GM18867 (cell line): ENCODE measurements at regions not wholly inside any gene's neighbourhood (a gene's known extent, or its start where the extent isn't known, plus 50 kb on each side); places are given as distances from the start of the nearest gene placed in this dataset.
"Not testable (repeated sequence)": the region's sequence is repeated elsewhere in the genome, so short reads cannot be mapped to it uniquely, and the experiment has no call there.

ENCODE experiments used
- ATAC-seq: cut with Tn5 transposase; IDR thresholded peaks from one replicate; pipeline ENCODE4 v1.9.1; 2021; ENCODE audit warnings: mild to moderate bottlenecking, moderate library complexity; ENCODE audit not compliant: unreplicated experiment

DNA sequence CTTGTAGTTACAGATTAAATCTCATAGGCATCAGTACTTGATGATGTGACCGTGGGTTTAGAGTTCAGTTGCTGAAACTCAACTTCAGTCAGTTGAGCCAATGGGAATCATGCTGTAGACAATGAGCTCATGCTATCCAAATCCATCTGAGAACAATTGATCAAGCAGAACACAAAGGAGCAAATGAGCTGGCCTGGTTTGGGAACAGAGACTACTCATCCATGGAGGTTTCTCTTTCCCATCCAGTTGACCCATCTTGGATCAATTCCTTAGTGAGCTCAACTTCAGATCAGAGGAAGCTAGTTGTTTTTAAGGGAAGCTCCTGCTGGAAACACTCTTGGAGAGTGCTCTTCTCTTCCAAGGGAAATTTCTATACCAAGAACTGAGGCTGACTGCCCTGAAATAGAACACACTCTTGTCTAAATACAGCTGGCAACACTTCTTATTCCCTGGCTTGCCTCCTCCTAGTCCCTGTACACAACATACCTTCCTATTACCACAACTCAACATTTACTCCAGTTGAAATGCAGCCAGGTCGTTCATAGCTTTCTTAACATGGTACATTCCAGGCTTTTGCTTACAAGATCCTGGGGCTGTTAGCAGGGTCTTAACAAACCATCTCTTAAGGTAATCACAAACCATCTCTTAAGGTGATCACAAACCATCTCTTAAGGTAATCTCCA lies 203.9 kb upstream of the PRDM1 start:
- no peak for ATAC-seq

DNA sequence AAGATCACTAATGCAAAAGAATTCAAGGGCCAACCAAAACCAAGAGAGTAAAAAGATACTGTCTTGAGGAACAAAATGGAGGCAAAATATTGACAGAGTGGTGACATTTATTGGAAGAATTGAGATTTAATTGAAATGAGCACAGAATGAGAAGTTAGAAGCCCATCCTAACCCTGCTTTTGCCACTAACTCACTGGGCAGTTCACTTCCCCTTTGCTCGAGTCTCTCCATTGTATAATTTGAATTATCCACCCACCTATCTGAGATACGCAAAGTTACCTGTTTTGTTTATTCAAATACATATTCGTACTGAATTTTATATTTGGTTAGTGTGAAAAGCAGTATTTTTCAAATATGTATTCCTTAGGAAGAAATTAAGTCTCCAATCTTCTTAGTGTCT lies 204.5 kb upstream of the PRDM1 start:
- no peak for ATAC-seq

DNA sequence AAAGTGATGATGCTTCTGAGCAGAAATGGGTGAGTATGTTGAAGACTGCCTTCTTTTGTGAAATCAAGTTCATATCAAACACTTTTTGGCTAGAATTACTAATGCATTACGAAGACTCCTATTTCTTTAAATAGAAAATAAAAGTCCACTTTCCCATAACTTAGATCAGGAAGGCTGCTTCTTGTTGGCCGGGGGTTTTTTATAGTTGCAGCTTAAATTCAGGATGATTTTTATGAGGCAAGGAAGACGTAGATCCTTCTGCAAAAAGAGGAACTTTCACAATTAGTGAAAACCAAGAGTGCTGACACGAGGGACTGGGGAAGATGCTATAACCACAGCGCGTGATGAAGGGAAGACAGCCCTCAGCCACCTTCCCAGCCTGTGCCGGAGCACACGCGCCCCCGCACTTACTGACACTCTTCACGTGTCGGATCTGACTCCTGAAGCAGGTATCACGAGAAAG lies 206.1 kb upstream of the PRDM1 start:
- ATAC-seq: peak; percentile 75

DNA sequence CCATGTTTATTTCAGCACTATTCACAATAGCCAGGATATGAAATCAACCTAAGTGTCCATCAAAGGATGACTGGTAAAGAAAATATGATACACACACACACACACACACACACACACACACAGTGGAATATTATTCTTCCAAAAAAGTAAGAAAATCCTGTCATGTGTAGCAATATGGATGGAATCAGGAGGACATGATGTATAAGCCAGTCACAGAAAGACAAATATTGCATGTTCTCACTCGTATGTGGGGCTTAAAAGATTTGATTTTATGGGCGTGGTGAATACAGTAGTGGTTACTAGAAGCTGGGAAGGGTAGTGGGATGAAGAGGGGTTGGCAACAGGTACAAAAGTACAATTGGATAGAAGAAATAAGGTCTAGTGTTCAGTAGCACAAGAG lies 207.0 kb upstream of the PRDM1 start:
- no peak for ATAC-seq

DNA sequence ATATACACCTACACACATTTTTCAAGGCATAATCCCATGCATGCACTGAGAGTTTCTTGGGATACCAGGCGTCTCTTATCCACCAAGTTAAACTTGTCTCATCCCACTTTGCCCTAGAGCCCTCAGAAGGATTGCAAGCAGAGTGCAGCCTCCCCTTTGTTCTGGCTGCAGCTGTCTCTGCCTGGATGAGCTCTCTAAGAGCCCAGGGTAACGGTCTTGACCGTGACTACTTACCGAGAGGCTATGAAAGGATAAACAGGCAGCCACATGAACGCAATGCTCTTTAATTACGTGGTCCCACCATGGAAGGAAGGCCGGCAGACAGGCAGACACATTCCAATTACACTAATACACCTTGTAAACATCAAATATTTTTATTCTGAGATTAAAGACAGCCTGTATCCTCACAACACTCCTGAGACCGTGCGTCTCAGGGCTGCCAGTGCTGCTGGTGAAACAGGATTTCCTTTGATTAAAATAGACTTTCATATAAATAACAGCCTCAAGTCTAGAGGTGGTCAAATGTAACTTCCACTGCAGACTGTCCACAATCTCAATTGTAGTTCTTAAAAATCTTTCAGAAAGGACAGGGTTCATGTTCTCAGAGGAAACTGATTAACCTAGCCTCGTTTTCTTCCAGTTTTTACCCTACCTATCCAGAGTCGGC lies 210.0 kb upstream of the PRDM1 start:
- no peak for ATAC-seq

DNA sequence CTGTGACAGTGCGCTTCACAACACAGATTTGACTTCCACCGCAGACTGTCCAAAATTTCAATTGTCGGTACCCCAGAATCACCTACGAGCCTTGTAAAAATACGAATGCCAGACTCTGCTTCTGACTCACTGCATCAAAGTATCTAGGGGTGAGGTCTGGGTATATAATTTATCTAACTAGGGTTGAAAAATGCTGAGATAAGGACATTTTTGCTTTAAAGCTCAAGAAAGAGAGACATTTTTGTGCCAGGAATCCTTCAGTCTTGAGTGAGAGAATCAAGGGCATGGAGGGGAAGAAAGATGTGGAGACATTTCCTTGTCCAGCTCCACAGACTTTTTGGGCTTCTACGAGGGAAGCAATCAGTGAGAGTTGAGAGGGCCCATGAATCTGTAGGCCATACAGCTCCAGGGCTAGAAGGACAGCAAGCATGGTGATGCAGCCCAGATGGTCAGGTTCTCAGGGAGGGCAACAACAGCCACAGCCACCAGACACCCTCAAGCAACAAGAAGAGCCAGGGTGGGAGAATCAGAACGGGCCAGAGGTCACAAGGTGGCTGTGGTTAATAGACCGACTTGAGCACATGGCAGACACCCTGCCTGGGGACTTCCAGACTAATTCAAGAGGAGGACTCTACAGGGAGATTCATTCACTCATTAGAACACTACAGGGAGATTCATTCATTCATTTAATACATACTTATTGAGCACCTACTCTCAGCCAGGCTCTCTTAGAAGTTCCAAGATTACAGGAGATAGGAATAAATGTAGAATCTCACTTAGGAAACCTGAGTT lies 211.1 kb upstream of the PRDM1 start:
- ATAC-seq: no peak

DNA sequence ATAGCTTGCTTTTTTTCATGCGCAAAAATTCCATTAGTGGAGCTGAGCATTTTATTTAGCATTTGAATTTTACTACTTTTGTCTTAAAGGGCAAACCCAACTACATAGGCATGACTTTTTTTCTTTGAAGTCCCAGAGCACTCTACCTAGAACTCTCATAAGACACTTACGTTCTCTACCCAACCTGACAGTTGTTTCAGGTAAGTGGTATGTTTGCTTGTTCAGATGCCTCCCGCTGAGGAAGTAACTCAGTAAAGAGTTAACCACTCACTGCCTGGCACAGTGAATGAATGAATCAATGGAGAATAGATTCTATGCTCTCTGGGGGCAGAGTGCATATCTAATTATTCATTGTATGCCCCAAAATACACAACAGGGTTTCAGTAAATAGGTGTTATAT lies 212.3 kb upstream of the PRDM1 start:
- ATAC-seq: peak; percentile 26

DNA sequence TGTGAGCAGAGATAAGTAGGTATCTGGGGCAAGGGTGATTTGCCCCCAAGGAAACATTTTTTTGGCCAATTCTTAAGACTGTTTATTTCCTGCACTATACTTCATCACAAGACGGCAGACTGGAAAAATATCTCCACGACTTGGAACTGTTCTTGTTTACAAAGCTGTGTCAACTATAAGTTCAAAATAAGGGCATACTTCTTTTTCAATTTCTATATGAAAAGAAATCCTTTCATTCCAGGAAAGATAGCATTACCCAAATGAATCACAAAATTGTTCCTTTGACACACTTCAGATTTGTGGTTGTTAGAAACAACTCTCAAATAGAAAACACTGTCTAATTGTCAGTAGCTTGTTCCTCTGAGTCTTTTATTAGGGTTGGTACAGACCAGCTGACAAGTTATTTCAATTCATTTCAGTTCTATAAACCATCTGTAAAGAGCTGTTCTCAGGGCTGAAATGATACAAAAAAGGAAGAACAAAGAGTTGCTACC lies 212.9 kb upstream of the PRDM1 start:
- peak; percentile 40 for ATAC-seq

DNA sequence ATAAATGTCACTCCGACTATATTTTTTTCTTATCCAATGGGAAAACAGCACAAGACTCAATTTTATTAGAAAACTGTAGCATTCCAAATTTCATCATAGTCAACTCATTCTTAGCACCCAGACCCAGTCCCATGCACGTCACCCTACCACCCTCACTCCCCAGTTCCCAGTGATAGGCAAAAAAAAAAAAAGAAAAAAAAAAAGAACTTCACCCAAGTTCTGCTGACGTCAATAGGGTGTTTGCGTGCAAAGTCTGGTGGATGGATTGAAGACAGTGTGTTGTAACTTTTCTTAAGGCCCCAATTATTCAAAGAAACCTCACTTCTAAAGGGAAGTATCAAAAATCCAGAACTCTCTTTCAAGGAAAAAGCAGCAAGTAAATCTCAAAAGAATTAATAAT lies 213.9 kb upstream of the PRDM1 start:
- ATAC-seq: no peak

DNA sequence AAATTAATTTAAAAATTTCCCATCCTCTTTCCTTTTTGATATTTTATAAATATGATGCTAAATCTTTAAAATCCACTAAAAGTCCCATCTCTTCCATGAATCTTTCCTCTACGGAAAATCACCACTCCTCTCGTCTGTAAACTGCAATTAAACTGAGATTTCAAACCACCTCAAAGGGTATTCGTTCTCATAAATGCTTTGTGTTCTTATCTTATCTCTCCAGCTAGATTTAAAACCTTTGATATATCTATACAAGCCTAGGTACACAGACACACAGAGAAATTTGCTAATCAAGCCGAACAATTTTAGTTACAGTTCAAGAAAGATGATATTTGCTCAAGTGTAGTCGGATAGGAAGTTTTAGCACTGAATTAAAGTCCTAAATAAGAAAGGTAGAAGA lies 214.6 kb upstream of the PRDM1 start:
- ATAC-seq: no peak

DNA sequence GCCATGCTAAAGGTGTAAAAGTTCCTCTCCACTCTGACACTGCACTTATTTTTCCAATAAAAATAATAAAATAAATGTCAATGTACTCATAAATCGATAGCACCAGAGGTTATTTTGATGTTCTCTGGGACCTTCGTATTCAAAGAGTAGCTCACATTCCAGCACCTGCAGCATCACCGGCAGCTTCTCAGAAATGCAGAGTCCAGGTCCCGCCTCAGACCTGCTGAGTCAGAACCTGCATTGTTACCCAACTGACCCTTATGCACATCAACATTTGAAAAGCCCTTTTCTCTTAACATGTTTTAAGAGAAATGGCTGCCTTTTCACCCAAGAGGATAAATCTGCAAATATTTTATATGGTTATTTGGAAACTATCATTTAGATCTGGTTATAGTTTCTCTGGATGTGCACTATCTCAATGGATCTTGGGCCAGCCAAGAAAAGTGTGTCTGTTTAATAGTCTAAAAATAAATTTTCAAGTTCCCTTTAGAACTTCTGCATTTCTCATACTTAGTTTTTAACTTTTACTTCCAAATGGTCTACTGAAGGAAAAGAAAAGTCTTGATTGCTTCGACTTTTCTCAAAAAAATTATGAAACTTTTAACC lies 216.2 kb upstream of the PRDM1 start:
- no peak for ATAC-seq

DNA sequence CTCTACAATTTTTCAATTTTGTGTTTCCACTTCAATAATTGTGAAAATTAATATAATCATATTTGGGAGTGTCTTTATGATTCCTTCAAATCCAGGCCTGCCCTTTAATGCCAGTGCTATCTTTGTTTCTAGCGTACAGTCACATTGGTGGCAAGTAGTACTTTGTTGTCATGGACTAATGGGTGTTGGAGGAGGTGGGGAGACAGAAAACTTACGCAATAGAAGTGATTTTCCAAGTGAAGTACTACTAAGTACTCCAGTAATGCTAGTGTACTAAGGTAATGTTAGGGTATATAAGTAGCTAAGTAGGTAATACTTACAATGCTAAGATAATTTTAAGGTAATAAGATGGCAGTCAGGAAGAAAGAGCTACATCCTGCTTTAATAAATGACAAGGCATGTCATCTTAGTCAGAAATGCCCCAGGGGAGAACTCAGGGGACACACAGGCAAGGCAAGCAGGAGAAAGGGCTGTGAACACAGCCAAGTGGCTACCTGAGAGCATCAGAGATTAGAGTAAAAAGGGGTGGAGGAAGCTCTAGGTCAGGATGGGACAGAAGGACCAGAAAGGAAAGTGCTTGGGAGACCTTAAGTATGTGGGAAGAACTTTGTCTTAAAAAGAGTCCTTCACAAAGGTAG lies 217.2 kb upstream of the PRDM1 start:
- no peak for ATAC-seq

DNA sequence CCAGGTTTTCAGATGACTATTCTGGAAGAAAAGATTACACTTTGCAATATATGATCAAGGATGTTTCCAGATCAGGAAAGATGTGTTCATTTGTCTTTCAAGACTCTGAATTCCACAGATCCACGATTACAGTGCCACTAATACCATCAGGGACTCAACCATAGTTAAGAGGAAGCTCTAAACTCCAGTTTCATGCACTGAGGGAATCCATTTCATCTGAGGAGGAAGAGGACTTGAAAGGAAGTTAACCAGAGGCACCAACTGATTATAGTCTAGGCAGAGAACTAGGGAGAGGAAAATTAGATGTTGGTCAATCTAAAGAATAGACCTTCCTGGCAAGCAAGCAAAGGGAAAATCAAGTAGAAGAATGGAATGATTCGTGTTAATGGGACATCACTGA lies 218.3 kb upstream of the PRDM1 start:
- no peak for ATAC-seq

DNA sequence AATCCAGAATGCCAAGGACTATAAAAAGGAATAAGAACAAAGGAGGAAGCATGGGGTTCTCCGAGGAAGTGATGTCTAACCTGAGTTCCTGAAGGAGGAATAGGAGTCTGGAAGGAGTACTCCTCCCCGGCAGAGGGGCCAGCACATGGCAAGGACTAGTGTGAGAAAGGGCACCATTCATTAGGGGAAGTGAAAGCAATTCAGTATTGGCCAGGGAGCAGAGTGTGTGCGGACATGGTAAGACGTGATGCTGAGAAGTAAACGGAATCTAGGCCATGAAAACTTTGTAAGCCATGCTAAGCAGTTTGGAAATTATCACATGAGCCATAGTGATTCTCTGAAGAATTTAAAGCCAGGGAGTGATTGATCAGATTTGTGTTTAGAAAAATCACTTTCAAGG lies 218.9 kb upstream of the PRDM1 start:
- no peak for ATAC-seq

DNA sequence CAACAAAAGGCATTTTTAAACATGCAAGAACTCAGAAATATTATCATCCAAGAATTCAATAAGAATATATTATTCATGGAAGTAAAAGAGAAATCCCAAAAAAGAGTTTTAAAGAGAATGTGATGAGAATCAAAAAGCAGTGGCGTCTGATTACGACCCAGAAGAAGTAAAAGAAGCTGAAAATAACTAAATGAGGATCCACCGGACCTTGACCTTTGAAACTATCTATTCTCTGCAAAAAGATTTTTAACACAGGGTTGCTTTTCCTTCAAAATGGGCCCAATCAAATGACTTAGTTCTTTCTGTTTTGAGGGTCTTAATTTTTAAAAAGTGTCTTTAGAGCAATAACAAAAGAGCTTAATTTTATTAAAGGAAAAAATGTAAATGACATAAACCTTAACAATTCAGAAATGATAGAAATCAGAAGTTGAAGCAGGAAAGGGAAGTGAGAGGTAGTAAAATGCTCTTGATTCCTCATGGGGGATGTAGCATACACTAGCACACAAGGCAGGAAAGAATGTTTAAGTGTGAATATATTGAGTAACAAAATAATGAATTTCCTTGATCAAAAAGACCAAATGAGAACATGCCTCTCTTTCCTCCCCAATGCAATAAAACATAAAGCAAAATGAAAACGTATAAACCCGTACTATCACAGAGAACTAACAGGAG lies 223.1 kb upstream of the PRDM1 start:
- no peak for ATAC-seq

DNA sequence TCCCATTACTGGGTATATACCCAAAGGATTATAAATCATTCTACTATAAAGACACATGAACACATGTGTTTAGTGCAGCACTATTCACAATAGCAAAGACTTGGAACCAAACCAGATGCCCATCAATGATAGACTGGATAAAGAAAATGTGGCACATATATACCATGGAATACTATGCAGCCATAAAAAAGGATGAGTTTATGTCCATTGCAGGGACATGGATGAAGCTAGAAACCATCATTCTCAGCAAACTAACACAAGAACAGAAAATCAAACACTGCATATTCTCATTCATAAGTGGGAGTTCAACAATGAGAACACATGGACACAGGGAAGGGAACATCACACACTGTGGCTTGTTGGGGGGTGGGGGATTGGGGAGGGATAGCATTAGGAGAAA lies 225.2 kb upstream of the PRDM1 start:
- not testable (repeated sequence) for ATAC-seq

DNA sequence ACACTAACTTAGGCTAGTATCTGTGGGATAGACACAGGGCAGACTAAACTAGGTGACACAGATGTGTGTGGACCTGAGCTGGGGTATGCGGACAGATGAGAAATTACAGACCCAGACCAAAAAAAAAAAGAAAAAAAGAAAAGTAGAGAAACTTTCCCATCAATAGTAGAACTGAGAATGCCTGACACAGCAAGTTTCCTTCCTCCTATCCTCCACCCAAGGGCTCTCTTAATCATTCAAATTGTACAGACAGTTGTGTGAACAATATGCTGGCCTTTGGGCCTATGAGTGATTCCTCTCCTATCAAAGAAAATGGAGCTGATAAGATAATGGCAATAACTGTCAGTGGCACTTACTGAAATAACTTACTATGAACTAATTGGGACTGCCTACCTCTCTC lies 226.7 kb upstream of the PRDM1 start:
- ATAC-seq: no peak

DNA sequence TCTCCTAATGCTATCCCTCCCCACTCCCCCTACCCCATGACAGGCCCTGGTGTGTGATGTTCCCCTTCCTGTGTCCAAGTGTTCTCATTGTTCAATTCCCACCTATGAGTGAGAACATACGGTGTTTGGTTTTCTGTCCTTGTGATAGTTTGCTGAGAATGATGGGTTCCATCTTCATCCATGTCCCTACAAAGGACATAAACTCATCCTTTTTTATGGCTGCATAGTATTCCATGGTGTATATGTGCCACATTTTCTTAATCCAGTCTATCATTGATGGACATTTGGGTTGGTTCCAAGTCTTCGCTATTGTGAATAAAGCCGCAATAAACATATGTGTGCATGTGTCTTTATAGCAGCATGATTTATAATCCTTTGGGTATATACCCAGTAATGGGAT lies 227.5 kb upstream of the PRDM1 start:
- ATAC-seq: not testable (repeated sequence)

DNA sequence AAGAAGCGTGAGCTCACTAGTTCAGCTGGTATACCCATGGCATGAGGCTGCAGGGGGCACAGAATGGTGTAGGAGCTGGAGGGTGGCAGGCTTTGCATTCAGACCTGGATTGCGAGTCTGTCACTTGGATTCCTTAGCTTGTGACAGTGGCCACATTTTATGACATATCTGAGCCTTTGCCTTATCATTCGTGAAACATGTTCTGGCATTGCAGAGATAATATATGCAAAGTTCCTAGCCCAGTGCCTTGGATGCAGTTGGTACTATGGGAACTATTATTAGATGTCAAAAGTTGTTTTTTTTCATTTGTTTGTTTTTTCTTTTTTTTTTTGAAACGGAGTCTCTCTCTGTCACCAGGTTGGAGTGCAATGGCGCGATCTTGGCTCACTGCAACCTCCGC lies 230.7 kb upstream of the PRDM1 start:
- no peak for ATAC-seq

DNA sequence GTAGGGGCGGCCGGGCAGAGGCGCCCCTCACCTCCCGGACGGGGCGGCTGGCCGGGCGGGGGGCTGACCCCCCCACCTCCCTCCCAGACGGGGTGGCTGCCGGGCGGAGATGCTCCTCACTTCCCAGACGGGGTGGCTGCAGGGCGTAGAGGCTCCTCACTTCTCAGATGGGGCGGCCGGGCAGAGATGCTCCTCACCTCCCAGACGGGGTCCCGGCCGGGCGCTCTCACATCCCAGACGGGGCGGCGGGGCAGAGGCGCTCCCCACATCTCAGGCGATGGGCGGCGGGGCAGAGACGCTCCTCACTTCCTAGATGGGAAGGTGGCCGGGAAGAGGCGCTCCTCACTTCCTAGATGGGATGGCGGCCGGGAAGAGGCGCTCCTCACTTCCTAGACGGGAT lies 232.2 kb upstream of the PRDM1 start:
- ATAC-seq: not testable (repeated sequence)
